ENCODE measurements at regions not wholly inside any gene's neighbourhood (a gene's known extent, or its start where the extent isn't known, plus 50 kb on each side); places are given as distances from the start of the nearest gene placed in this dataset.

DNA sequence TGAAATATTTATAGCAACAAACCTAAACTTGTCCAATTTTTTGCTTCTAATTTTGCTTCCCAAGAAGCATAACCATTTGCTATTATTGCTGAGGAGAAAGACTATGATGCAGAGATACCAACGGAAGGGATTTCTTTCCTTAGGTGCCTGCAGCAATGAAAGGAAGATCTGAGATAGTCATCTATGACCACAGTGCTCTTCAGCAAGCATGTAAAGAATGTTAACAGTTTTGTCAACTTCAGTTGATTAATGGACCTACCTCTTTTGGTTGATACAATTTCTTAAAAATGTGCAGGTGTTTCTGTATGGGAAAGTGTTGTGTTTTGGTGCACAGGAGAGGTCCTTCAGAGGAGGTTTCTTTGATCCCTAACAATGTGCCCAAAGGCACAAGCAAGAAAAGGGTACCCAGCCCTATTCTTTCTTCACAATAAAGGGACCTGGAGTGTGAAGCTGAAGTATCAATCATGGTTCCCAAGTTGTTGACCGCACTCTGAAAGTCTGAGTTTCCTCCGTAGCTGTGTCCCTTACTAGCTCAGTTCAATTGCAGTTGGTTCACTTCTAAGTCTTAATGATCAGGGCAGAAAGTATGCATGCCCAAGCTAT is 307.7 kb upstream of the KCNH8 start:
- Histone ChIP-seq H3K4me3 (ENCODE audit: low read depth, low read length, poor library complexity, severe bottlenecking) (no peak overlapping the region), H2AFZ (ENCODE audit: low read length) (no peak overlapping the region), H4K20me1 (ENCODE audit: insufficient read depth, low read length) (no peaks in the 10 kb centered on the region), H3K4me1 (ENCODE audit: insufficient read depth, low read length, poor library complexity, severe bottlenecking) (peaks cover 28% of the 10 kb centered on the region), H3K4me2 (ENCODE audit: low read length) (no peak overlapping the region), H3K27ac (ENCODE audit: low read depth, low read length, poor library complexity, severe bottlenecking) (no peak overlapping the region), H3K9me2 (ENCODE audit: insufficient read depth, low read length) (no peaks in the 10 kb centered on the region), H3K36me3 (ENCODE audit: insufficient read depth, low read length) (no peaks in the 10 kb centered on the region), H3K79me2 (ENCODE audit: insufficient read depth, low read depth, low read length) (no peaks in the 10 kb centered on the region), H3K9me3 (ENCODE audit: low read length) (no peaks in the 10 kb centered on the region)
- ChIA-PET POLR2A (interaction anchor here (0.8 to 1.2 kb wide), 4 partner anchors 10 to 46 kb away, joined by 3 to 6 read pairs (median 3); no protein-coding TSS in a partner anchor), CTCF (ENCODE audit: unreplicated experiment) (no interaction called here)
- intact Hi-C loops (cut with micrococcal nuclease; ENCODE audit: unreplicated experiment), result no loop called here
- TF ChIP-seq, protein P1, sequence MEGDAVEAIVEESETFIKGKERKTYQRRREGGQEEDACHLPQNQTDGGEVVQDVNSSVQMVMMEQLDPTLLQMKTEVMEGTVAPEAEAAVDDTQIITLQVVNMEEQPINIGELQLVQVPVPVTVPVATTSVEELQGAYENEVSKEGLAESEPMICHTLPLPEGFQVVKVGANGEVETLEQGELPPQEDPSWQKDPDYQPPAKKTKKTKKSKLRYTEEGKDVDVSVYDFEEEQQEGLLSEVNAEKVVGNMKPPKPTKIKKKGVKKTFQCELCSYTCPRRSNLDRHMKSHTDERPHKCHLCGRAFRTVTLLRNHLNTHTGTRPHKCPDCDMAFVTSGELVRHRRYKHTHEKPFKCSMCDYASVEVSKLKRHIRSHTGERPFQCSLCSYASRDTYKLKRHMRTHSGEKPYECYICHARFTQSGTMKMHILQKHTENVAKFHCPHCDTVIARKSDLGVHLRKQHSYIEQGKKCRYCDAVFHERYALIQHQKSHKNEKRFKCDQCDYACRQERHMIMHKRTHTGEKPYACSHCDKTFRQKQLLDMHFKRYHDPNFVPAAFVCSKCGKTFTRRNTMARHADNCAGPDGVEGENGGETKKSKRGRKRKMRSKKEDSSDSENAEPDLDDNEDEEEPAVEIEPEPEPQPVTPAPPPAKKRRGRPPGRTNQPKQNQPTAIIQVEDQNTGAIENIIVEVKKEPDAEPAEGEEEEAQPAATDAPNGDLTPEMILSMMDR (conservative IDR thresholded peaks at IDR 0.05; ENCODE audit: low read length), result no peak
- BruUV-seq (replicated peaks), result no TSS peak
- DNase-seq (ENCODE audit: low spot score), result no peak

DNA sequence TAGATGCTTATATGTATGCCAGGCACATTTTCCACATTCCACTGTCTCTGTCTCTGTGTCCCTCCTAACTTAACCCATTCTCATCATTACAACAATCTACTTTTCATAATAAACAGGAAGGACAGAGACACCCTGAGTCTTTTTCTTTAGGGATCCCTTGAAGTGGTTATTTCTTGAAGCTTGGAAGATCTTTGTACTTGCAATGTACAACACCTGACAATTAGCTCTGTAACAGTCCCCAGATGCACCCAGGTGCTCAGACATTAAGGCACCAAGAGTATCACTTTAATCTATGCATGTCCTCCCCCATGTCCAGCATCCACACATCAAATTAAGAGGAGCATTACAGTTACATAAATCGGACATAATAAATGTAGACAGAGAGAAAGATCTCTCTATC is 309.6 kb upstream of the KCNH8 start:
- H4K20me1 ChIP-seq (ENCODE audit: insufficient read depth, low read length), result no peaks in the 10 kb centered on the region
- H3K9me3 ChIP-seq (ENCODE audit: low read length), result no peaks in the 10 kb centered on the region
- no peaks in the 10 kb centered on the region for H3K9me2 ChIP-seq (ENCODE audit: insufficient read depth, low read length)
- H3K79me2 ChIP-seq (ENCODE audit: insufficient read depth, low read depth, low read length), result no peaks in the 10 kb centered on the region
- intact Hi-C loops (cut with micrococcal nuclease; ENCODE audit: unreplicated experiment), result no loop called here
- H2AFZ ChIP-seq (ENCODE audit: low read length), result no peak overlapping the region
- no peak overlapping the region for H3K4me2 ChIP-seq (ENCODE audit: low read length)
- H3K4me3 ChIP-seq (ENCODE audit: low read depth, low read length, poor library complexity, severe bottlenecking), result no peak overlapping the region
- H3K27ac ChIP-seq (ENCODE audit: low read depth, low read length, poor library complexity, severe bottlenecking), result no peak overlapping the region
- TF ChIP-seq, protein P1 (conservative IDR thresholded peaks at IDR 0.05; ENCODE audit: low read length), result no peak
- no peak for TF ChIP-seq EZH2phosphoT487 (IDR thresholded peaks at IDR 0.05; ENCODE audit: borderline replicate concordance, low read depth, low read length)
- peaks cover 9% of the 10 kb centered on the region for H3K4me1 ChIP-seq (ENCODE audit: insufficient read depth, low read length, poor library complexity, severe bottlenecking)
- BruUV-seq (replicated peaks), result no TSS peak
- H3K36me3 ChIP-seq (ENCODE audit: insufficient read depth, low read length), result no peaks in the 10 kb centered on the region
- ChIA-PET CTCF (ENCODE audit: unreplicated experiment) (no interaction called here), POLR2A (interaction anchor here (0.7 kb wide), 1 partner anchor 49 kb away, joined by 3 read pairs; no protein-coding TSS in a partner anchor)
- DNase-seq (ENCODE audit: low spot score), result no peak

DNA sequence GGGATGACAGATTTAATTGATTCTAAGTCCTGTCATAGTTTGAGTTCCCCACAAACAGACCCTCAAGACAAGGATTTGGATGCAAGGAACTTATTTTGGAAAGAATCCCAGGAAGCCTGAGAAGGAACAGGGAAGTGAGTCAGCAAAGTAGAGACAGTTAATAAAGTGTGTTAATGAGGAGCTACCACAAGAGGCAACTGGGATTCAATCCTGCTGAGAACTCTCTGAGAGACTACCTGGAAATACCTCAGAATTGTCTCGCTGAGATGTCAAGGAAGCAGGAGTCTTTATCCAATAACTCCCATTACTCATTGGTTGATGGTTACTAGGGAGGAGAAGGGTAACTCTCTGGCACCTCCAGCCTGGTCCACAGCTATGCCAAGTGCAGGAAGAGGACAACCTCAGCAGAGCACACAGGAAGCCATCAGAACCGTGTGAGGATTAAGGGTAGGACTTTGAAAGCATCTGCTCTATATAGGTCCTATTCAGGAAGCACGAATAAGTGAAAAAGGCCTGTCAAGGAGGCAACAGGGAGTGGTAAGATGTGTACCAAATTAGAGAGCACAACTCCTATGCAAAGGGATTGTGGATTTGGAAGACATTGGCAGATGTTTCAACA is 311.1 kb upstream of the KCNH8 start:
- DNase-seq (ENCODE audit: low spot score), result no peak
- no peaks in the 10 kb centered on the region for H3K9me2 ChIP-seq (ENCODE audit: insufficient read depth, low read length)
- H3K4me3 ChIP-seq (ENCODE audit: low read depth, low read length, poor library complexity, severe bottlenecking), result no peak overlapping the region
- H3K27ac ChIP-seq (ENCODE audit: low read depth, low read length, poor library complexity, severe bottlenecking), result no peak overlapping the region
- TF ChIP-seq EZH2phosphoT487 (IDR thresholded peaks at IDR 0.05; ENCODE audit: borderline replicate concordance, low read depth, low read length), result no peak
- TF ChIP-seq, protein P1 (conservative IDR thresholded peaks at IDR 0.05; ENCODE audit: low read length), result no peak
- H3K4me2 ChIP-seq (ENCODE audit: low read length), result no peak overlapping the region
- ChIA-PET POLR2A (interaction anchor here (0.7 kb wide), 1 partner anchor 189 kb away, joined by 3 read pairs; no protein-coding TSS in a partner anchor), CTCF (ENCODE audit: unreplicated experiment) (no interaction called here)
- intact Hi-C loops (cut with micrococcal nuclease; ENCODE audit: unreplicated experiment), result no loop called here
- no peaks in the 10 kb centered on the region for H3K79me2 ChIP-seq (ENCODE audit: insufficient read depth, low read depth, low read length)
- H3K4me1 ChIP-seq (ENCODE audit: insufficient read depth, low read length, poor library complexity, severe bottlenecking), result peaks cover 7% of the 10 kb centered on the region
- H3K9me3 ChIP-seq (ENCODE audit: low read length), result no peaks in the 10 kb centered on the region
- peak overlapping the region; percentile 40; the same call in 1 of the 2 replicates for H2AFZ ChIP-seq (ENCODE audit: low read length)
- BruUV-seq (replicated peaks), result no TSS peak
- no peaks in the 10 kb centered on the region for H4K20me1 ChIP-seq (ENCODE audit: insufficient read depth, low read length)
- no peaks in the 10 kb centered on the region for H3K36me3 ChIP-seq (ENCODE audit: insufficient read depth, low read length)

Measured in OCI-LY7 (cell line).